ENCODE measurements at regions not wholly inside any gene's neighbourhood (a gene's known extent, or its start where the extent isn't known, plus 50 kb on each side); places are given as distances from the start of the nearest gene placed in this dataset.

- no peak for DNase-seq (ENCODE audit: low read depth)
These were observed 54.2 kb upstream of the MLIP start for GRCh38 chr6:54057058-54057457.

GRCh38 chr6:54058236-54058635, 53.0 kb upstream of the MLIP start:
- no peak for DNase-seq (ENCODE audit: low read depth)

DNA sequence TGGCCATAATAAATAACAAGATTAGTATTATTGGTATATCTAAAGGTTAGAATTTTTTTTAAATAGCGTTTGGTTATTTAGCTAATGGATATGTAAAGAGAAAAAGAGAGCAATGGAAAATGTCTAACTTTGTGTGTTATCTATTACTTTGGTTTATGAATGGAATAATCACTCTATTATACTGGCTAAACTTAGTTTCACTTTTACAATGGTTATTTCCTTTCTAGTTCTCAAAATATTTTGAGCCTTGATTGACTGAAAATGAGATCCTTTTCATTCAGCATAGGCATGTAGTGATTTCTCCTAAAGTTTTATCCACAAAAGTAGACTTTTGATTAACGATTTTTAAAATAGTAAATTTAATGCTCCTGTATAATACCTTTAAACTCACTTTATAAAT, 51.6 kb upstream of the MLIP start:
- DNase-seq (ENCODE audit: low read depth), result no peak

DNA sequence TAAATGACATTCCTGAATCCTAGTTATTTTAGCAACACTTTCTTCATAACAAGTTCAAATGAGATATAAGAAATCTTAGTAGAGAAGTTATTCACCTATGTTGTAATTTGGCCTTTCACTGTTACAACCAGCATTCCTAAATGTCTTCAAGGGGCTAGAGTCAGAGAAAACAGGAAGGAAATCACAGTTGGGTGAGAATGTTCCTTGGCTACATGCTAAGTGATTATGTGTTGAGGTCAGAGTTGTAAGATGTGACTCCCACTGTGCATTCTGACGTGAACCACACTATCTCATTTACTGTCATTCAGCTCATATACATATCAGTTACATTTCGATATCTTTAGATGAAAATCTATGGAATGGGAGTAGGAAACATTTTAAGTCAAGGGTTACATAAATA, 51.0 kb upstream of the MLIP start:
- peak; percentile 96 for DNase-seq (ENCODE audit: low read depth)

Measured in iris pigment epithelial cell (primary cell).